Stimulated activated effector memory CD8-positive, alpha-beta T cell treated with anti-CD3 and anti-CD28 coated beads, Interleukin-12 subunit alpha, Interleukin-12 subunit beta, amount 100 ng/mL, for 72 hours (primary cell): ENCODE measurements at regions not wholly inside any gene's neighbourhood (a gene's known extent, or its start where the extent isn't known, plus 50 kb on each side); places are given as distances from the start of the nearest gene placed in this dataset.

ENCODE experiments used
- ATAC-seq: fragments of 150-1000 bp; cut with Tn5 transposase; 2 replicates; pipeline ENCODE4 v1.10.0; 2021
- DNase-seq, 2 donors: peaks; one replicate each; pipeline ENCODE4 v3.0.0; 2021 to 2022; ENCODE audit warnings: low spot score in 2 of 2
- H3K27ac Mint-ChIP-seq: one replicate; pipeline ENCODE4 v1.8.0; 2022; ENCODE audit warnings: mild to moderate bottlenecking, mixed read lengths
- H3K36me3 Mint-ChIP-seq: one replicate; pipeline ENCODE4 v1.8.0; 2022; ENCODE audit warnings: mild to moderate bottlenecking, mixed read lengths
- H3K4me1 Mint-ChIP-seq: one replicate; pipeline ENCODE4 v1.8.0; 2022; ENCODE audit warnings: mixed read lengths
- H3K4me3 Mint-ChIP-seq: one replicate; pipeline ENCODE4 v1.8.0; 2022; ENCODE audit warnings: mild to moderate bottlenecking, mixed read lengths
- H3K9me3 Mint-ChIP-seq: one replicate; pipeline ENCODE4 v1.8.0; 2022; ENCODE audit warnings: mixed read lengths

GRCh38 chr5:39505791-39506190 is 81.0 kb upstream of the DAB2 start:
- Mint-ChIP-seq H3K36me3 (no peaks in the 10 kb centered on the region), H3K4me1 (no peaks in the 10 kb centered on the region), H3K27ac (no peak overlapping the region), H3K9me3 (no peaks in the 10 kb centered on the region), H3K4me3 (no peak overlapping the region)
- ATAC-seq, result no peak
- DNase-seq, result no peak

DNA sequence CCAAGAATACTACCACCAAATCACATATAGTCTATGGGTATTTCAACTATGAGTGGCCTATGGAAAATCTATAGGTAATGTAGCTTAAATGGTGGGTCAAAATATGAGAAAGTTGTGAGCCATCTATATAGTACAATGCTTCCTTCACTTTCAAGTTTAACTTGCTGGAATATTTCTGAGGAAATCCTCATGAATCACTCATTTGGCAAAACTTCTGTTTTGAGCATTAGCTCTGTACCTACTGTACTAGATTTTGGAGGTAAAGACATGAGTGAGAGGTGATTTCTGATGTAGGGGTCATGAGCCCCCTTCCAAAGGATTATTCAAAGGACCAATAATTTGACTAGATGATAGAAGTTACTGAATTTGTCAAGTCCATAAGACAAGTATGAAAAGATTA is 80.6 kb upstream of the DAB2 start:
- Mint-ChIP-seq H3K4me1 (no peaks in the 10 kb centered on the region), H3K27ac (no peak overlapping the region), H3K4me3 (no peak overlapping the region), H3K36me3 (no peaks in the 10 kb centered on the region), H3K9me3 (no peaks in the 10 kb centered on the region)
- ATAC-seq (no peak), DNase-seq (no peak)

DNA sequence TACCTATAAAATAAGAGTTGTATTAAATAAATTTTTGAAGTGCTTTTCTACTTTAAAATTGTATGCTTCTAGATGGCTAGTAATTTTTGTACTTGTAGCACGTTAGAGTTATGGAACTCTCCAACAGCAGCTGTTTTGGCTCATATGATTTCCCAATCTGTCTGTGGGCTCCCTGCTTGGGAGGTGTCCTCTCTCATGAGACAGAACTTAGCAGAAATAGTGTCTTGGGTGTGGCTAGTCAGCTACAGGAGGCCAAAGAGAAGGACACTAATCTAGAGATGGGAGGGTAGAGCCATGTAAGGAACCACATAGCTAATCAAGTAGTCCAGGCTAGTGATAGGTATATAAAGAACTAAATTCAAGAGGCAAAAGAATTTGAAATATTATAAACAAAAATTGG is 78.4 kb upstream of the DAB2 start:
- H3K4me1 Mint-ChIP-seq, result no peaks in the 10 kb centered on the region
- H3K4me3 Mint-ChIP-seq, result no peak overlapping the region
- H3K36me3 Mint-ChIP-seq, result no peaks in the 10 kb centered on the region
- H3K9me3 Mint-ChIP-seq, result no peaks in the 10 kb centered on the region
- no peak overlapping the region for H3K27ac Mint-ChIP-seq
- DNase-seq, result no peak
- no peak for ATAC-seq

- H3K4me3 Mint-ChIP-seq, result no peak overlapping the region
- H3K4me1 Mint-ChIP-seq, result no peaks in the 10 kb centered on the region
These were observed 77.9 kb upstream of the DAB2 start for GRCh38 chr5:39502704-39503103.

GRCh38 chr5:39501397-39501796 is 76.6 kb upstream of the DAB2 start:
- no peaks in the 10 kb centered on the region for H3K4me1 Mint-ChIP-seq
- ATAC-seq, result no peak
- DNase-seq, result no peak

More at GRCh38 chr5:39502704-39503103, 77.9 kb upstream of the DAB2 start:
- Mint-ChIP-seq H3K9me3 (no peaks in the 10 kb centered on the region), H3K36me3 (no peaks in the 10 kb centered on the region), H3K27ac (no peak overlapping the region)
- ATAC-seq (no peak), DNase-seq (no peak)

GRCh38 chr5:39500551-39501175 is 75.9 kb upstream of the DAB2 start:
- no peaks in the 10 kb centered on the region for H3K9me3 Mint-ChIP-seq
- no peak for ATAC-seq
- H3K36me3 Mint-ChIP-seq, result no peaks in the 10 kb centered on the region
- H3K4me1 Mint-ChIP-seq, result no peaks in the 10 kb centered on the region
- DNase-seq, result no peak
- H3K4me3 Mint-ChIP-seq, result no peak overlapping the region
- no peak overlapping the region for H3K27ac Mint-ChIP-seq

More at GRCh38 chr5:39501397-39501796, 76.6 kb upstream of the DAB2 start:
- no peaks in the 10 kb centered on the region for H3K36me3 Mint-ChIP-seq
- H3K4me3 Mint-ChIP-seq, result no peak overlapping the region
- no peak overlapping the region for H3K27ac Mint-ChIP-seq
- no peaks in the 10 kb centered on the region for H3K9me3 Mint-ChIP-seq

GRCh38 chr5:39498278-39498952 is 73.6 kb upstream of the DAB2 start:
- no peak for ATAC-seq
- Mint-ChIP-seq H3K4me3 (no peak overlapping the region), H3K4me1 (no peaks in the 10 kb centered on the region), H3K36me3 (no peaks in the 10 kb centered on the region), H3K9me3 (no peaks in the 10 kb centered on the region), H3K27ac (no peak overlapping the region)
- DNase-seq, result no peak

- no peak for DNase-seq
- ATAC-seq, result no peak
- H3K36me3 Mint-ChIP-seq, result no peaks in the 10 kb centered on the region
- no peak overlapping the region for H3K27ac Mint-ChIP-seq
- H3K4me1 Mint-ChIP-seq, result no peaks in the 10 kb centered on the region
- H3K9me3 Mint-ChIP-seq, result no peaks in the 10 kb centered on the region
- no peak overlapping the region for H3K4me3 Mint-ChIP-seq
These were observed 72.5 kb upstream of the DAB2 start for GRCh38 chr5:39497322-39497721.

GRCh38 chr5:39495227-39495626 is 70.4 kb upstream of the DAB2 start:
- no peaks in the 10 kb centered on the region for H3K4me1 Mint-ChIP-seq

GRCh38 chr5:39494534-39494933 is 69.8 kb upstream of the DAB2 start:
- Mint-ChIP-seq H3K4me1 (no peaks in the 10 kb centered on the region), H3K4me3 (no peak overlapping the region), H3K36me3 (no peaks in the 10 kb centered on the region), H3K27ac (no peak overlapping the region), H3K9me3 (peaks cover 8% of the 10 kb centered on the region)
- no peak for ATAC-seq
- DNase-seq, result no peak

More at GRCh38 chr5:39495227-39495626, 70.4 kb upstream of the DAB2 start:
- Mint-ChIP-seq H3K36me3 (no peaks in the 10 kb centered on the region), H3K9me3 (peaks cover 4% of the 10 kb centered on the region), H3K27ac (no peak overlapping the region), H3K4me3 (no peak overlapping the region)
- DNase-seq, result no peak
- no peak for ATAC-seq

DNA sequence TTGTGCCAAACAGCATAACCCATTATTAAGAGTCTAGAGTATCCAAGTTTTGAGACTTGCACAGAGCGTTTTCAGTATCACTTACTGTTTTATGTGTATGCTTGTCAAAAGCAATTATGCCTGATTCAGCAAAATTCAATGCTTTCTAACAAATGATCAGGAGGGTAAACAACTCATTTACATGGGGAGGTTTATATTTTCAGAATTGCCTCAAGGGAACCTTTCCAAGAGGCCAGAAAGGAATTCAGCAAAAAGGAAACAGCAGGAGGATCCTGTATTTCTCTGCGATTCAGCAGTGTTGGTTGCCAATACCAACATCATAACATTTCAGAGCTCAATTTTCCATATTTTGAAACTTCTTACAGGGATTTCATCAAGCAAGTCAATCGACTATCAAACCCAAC is 69.3 kb upstream of the DAB2 start:
- Mint-ChIP-seq H3K4me1 (no peaks in the 10 kb centered on the region), H3K4me3 (no peak overlapping the region), H3K9me3 (peaks cover 8% of the 10 kb centered on the region), H3K27ac (no peak overlapping the region), H3K36me3 (no peaks in the 10 kb centered on the region)
- ATAC-seq (no peak), DNase-seq (no peak)

GRCh38 chr5:39491210-39491609 is 66.4 kb upstream of the DAB2 start:
- Mint-ChIP-seq H3K9me3 (peaks cover 8% of the 10 kb centered on the region), H3K36me3 (no peaks in the 10 kb centered on the region), H3K4me1 (no peaks in the 10 kb centered on the region), H3K27ac (no peak overlapping the region), H3K4me3 (no peak overlapping the region)
- DNase-seq (no peak), ATAC-seq (no peak)

DNA sequence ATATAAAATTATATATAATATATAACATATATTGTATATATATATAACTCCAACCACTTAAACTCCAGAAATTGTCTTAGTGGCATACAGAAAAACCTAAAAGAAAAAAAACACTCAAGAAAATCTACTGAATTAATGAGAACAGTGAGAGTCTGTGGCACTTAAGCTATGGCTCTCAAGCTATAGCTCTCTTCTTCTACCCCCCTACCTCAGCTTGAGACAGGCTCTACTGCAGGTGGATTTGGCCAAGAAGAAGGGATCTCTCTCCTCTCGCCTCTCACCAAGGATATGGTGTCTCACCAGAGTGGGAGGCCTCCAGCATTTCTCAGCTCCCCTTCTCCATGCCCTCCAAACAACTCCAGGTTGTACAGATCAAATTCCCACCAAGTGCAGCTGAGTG is 64.5 kb upstream of the DAB2 start:
- Mint-ChIP-seq H3K27ac (no peak overlapping the region), H3K9me3 (peaks cover 8% of the 10 kb centered on the region), H3K4me1 (no peaks in the 10 kb centered on the region), H3K36me3 (no peaks in the 10 kb centered on the region), H3K4me3 (no peak overlapping the region)
- ATAC-seq (no peak), DNase-seq (no peak)

DNA sequence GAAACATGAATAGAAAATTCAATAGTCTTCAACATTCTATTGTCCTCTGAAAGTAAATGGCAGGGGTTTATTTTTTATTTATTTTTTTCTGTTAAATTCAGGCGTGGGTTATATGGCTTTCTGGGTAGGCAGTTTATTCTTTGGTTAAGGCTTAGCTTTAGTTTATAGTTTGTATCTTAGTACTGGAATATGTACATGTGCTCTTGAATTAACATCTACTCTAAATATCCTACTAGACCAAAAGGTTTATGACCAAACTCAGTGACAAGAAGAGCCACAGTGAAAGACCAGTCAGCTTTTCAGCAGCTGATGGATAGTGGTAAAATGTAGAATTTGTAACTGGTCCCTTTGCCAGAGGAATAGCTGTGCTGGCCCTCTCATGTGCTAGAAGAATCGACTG is 62.0 kb upstream of the DAB2 start:
- Mint-ChIP-seq H3K27ac (no peak overlapping the region), H3K4me1 (no peaks in the 10 kb centered on the region), H3K36me3 (no peaks in the 10 kb centered on the region)

DNA sequence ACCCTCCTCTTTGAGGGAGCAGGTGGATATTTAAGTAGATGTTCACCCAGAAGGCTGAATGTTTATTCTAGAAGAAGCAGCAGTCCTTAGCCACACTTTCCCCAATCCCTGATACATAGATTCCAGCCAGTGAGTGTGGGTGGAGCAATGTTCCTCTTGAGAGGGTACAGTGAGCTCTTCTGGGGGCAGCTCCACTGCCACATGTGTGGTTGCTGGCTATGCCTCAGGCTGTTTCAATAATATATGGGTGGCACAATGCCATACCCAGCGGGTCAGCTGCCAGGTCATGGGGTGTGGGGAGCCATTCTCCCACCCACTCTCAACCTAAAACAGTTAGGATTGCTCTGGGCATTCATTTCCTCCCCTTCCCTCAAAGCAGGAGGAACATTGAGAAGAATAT is 61.6 kb upstream of the DAB2 start:
- DNase-seq (no peak), ATAC-seq (no peak)
- H3K4me3 Mint-ChIP-seq, result no peak overlapping the region

More for the DNA sequence above, 62.0 kb upstream of the DAB2 start:
- Mint-ChIP-seq H3K4me3 (no peak overlapping the region), H3K9me3 (peaks cover 8% of the 10 kb centered on the region)
- no peak for ATAC-seq
- no peak for DNase-seq

GRCh38 chr5:39485079-39485478 is 60.3 kb upstream of the DAB2 start:
- DNase-seq (no peak), ATAC-seq (no peak)
- no peak overlapping the region for H3K27ac Mint-ChIP-seq
- H3K36me3 Mint-ChIP-seq, result no peaks in the 10 kb centered on the region
- H3K4me3 Mint-ChIP-seq, result no peak overlapping the region
- no peaks in the 10 kb centered on the region for H3K4me1 Mint-ChIP-seq
- H3K9me3 Mint-ChIP-seq, result peaks cover 4% of the 10 kb centered on the region

More for the DNA sequence above, 61.6 kb upstream of the DAB2 start:
- no peaks in the 10 kb centered on the region for H3K4me1 Mint-ChIP-seq
- no peak overlapping the region for H3K27ac Mint-ChIP-seq
- peaks cover 8% of the 10 kb centered on the region for H3K9me3 Mint-ChIP-seq
- no peaks in the 10 kb centered on the region for H3K36me3 Mint-ChIP-seq
